Fibroblast of skin of right quadriceps (primary cell): ENCODE measurements at regions not wholly inside any gene's neighbourhood (a gene's known extent, or its start where the extent isn't known, plus 50 kb on each side); places are given as distances from the start of the nearest gene placed in this dataset.

Experiments
- DNase-seq: peaks from one replicate; pipeline ENCODE4 v3.0.0-alpha.2; 2013

DNA sequence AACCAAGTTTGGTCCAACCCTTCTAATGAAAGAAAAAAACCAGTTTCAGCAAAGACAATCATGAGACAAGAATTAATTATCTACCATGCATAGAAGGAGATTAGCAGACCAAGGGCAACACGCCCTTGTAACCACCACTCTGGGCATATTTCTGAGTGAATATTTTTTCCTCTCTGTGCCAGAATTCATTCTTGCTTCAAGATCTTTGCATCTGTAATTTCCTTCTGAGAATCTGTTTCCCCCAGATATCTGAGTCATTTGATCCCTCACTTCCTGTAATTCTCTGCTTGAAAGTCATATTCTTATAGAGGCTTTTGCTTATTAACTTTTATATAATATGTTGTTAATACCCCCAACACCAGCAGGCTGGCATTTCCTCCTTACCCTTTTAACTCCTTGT is 243.7 kb downstream of the SLC16A7 start:
- peak; percentile 35 for DNase-seq

GRCh38 chr12:59843260-59843843 is 247.5 kb downstream of the SLC16A7 start:
- DNase-seq: no peak

GRCh38 chr12:59844750-59845149 is 248.9 kb downstream of the SLC16A7 start:
- peak; percentile 42 for DNase-seq

GRCh38 chr12:59845293-59845692 is 249.5 kb downstream of the SLC16A7 start:
- no peak for DNase-seq

DNA sequence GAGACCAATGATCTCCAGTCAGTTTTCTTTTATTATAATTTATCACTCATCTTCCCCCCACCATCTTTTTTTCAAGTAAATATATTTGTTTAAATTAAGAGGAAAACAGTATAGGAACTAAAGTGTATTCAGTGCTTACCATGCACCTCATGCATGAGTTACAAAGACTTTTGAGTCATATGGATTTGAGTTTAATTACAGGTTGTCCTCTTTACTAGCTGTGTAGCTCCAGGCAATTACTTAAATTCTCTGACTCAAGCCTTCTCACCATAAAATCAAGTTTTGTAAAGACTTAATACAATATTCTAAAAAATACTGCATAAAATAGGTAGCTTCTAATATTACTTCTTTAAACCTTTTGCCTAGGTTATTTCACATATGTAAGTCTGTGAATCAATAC is 251.3 kb downstream of the SLC16A7 start:
- no peak for DNase-seq

GRCh38 chr12:59850268-59850667 is 254.4 kb downstream of the SLC16A7 start:
- DNase-seq: no peak

GRCh38 chr12:59858508-59859170 is 262.8 kb downstream of the SLC16A7 start:
- DNase-seq: no peak

GRCh38 chr12:59859171-59859510 is 263.3 kb downstream of the SLC16A7 start:
- no peak for DNase-seq

GRCh38 chr12:59861635-59862034 is 265.8 kb downstream of the SLC16A7 start:
- DNase-seq: no peak

DNA sequence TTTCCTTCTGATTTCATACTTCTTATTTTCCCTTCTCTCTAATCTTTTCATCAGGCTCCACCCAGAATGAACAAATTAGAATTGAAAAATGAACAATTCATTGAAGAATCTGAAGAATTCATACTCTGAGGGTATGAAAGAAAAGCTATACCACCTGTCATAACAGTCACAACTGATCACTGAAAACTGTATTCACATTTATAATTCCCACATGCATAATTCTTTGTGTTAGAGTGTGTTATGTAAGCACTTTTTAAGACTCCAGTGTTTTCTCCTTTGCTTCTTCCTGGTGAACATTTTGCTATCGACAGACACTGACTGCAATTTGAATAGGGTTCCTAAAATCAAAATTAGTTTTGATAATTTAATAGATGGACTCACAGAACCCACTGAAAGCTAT is 271.2 kb downstream of the SLC16A7 start:
- no peak for DNase-seq

DNA sequence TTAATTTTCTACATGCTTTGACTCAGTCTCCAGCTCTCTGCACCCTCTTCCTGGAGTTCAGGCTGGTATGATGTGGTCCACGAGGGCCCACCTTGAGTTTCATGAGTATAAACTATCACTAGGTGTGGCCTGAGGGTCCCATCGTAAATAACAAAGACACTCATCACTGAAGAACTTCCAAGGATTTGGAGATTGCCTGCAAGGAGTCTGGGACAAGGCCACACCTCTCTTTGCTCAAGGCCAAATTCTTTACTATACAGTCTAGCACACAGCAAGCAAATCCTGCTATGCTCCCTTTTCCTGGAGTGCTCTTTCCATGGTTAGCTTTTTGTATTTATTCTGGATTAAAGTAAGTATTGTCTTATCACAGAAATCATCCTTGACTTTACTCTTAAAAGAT is 271.9 kb downstream of the SLC16A7 start:
- no peak for DNase-seq

GRCh38 chr12:59871779-59872178 is 275.9 kb downstream of the SLC16A7 start:
- no peak for DNase-seq

GRCh38 chr12:59873136-59873535 is 277.3 kb downstream of the SLC16A7 start:
- no peak for DNase-seq

- no peak for DNase-seq
Observed at GRCh38 chr12:59874781-59875180, 279.0 kb downstream of the SLC16A7 start.

- no peak for DNase-seq
Observed at GRCh38 chr12:59886131-59886733, 290.4 kb downstream of the SLC16A7 start.

DNA sequence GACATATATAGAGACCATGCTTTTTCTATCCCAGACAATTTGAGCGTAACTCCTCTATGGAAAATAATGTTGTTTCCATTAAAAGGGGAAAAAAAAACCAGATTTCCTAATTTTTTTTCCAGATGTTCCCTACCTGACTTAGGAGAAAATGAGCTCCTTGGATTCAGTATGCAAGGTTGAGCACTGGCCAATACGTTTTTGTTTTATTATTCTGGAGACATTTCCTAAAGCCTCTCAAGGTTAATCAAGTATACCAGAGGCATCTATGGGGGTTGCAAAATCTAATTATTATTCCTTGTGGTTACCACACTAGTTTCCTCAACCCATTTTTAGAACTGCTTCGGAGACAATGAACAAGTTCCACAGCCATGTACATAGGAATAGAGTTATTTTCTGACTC is 291.3 kb downstream of the SLC16A7 start:
- DNase-seq: no peak

DNA sequence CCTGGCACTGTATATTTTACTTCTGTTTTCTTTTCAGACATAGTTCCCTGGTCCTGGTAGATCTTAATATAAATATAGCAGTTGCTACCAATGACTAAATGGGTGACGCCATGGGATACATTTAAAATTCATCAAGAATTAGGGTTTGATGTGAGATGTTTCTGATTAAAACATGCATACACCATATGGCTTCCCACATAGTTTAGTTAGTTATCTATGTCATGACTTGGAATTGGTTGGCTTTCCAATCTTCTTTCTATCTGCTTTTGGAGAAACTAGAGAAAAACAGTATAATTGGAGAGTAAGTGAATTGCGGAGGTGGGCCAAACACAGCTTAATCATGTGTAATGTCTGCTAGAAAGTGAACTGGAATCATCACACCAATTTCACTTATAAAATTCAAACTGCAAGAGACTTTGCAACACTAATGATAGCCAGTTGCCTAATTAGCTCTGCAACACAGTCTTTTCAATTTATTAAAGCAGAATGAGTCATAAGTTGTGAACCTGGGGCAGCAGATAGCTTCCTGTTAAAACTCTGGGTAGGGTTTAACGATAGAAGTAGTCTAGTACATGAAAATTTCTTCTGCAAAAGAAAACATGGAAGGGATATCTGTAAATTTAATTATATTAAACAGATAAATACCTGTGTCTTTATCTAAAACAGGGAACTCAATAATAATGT is 295.2 kb downstream of the SLC16A7 start:
- DNase-seq: peak; percentile 25

- DNase-seq: no peak
Observed at GRCh38 chr12:59895166-59895775, 299.4 kb downstream of the SLC16A7 start.

DNA sequence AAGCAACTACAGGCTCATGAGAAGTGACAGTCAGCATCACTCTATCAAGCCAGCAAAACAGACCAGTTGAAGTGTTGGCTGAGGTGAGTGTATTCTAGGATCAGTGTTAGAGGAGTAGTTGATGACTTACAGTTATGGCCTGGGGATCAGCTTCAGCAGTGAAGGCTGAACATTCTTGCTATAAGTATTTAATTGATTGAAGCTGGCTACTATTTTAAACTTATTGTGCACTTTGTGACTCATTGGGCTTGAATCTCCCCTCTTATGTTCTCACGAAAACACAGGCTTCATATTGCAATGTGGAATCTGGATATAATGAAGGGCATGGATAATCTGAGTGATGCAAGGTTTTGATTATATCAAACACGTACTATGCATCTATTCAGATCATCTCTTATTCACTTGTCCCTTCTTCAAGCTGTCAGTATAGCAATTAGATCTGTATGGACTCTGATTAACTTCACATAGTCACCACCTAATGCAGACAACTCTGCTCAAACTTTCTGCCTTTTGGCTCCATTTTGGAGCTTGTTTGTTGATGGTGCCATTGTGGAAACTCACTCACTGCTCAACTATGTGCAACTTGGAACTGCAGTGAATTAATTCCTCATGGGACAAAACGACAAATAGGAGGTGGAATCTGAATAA is 309.2 kb downstream of the SLC16A7 start:
- peak; percentile 99 for DNase-seq

GRCh38 chr12:59911516-59911915 is 315.7 kb downstream of the SLC16A7 start:
- DNase-seq: no peak

DNA sequence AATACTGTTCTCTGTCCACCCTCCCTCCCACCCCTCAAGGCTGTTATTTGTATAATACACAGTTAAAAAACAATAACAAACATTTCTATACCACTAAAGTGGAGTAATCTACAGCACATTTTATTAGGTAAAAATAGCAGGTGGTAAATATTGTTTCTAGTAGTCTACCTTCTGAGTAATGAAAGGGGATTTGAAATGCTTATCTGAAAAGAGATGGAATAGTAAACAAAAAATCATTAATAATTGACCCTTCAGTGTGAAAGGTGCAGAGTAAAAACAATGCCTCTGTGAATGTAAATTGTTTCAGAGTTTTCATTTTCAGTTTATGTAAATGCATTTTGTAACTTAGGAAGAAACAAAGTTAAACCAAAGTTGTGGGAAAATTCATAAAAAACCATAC is 321.2 kb downstream of the SLC16A7 start:
- no peak for DNase-seq

DNA sequence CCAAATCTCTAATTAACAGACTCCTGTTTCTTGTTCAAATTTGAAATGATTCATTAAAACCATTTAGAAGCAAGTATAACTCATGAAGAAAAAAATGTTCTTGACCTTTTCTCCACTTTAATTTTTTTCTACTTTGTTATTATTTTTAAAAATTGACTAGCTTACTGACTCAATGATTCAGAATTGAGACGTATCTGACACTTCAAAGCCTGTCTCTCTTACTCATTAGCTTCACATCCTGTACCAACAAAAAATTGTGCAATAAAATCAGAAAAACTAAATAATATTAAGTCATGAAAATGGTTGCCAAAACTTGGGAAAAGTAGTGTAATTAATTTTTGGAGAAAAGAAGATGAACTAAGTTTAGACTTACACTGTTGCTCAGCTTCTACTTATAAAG is 331.2 kb downstream of the SLC16A7 start:
- peak; percentile 35 for DNase-seq

- DNase-seq: no peak
Observed at GRCh38 chr12:59928416-59928815, 332.6 kb downstream of the SLC16A7 start.
